OCI-LY7 (cell line): ENCODE measurements at regions not wholly inside any gene's neighbourhood (a gene's known extent, or its start where the extent isn't known, plus 50 kb on each side); places are given as distances from the start of the nearest gene placed in this dataset.

Experiments used
- BruUV-seq: library from RNA; stranded (reverse); fragments of 400-500 nt; replicated peaks from 2 replicates; lab custom pipeline; 2021; lab: Mats Ljungman, UMichigan
- CTCF ChIA-PET: fragments of 300-600 bp; sonication (Branson Sonifier 250); formaldehyde crosslinking; loops from one replicate; lab custom pipeline; 2022; ENCODE audit warnings: antibody characterized with exemption; ENCODE audit not compliant: unreplicated experiment; lab: Charles Lee
- POLR2A ChIA-PET: fragments of 300-600 bp; sonication (Branson Sonifier 250); formaldehyde crosslinking; loops from one replicate; lab custom pipeline; 2022; ENCODE audit warnings: antibody characterized with exemption; lab: Charles Lee
- DNase-seq: peaks from one replicate; pipeline ENCODE4 v3.0.0-alpha.2; 2015; ENCODE audit warnings: low spot score
- H2AFZ ChIP-seq: fragments of 200-600 bp; sonication (generic), shearing (Covaris generic); 2 replicates; pipeline ENCODE4 v1.6.1; 2014; ENCODE audit warnings: mild to moderate bottlenecking, antibody characterized with exemption, low read length, moderate library complexity
- H3K27ac ChIP-seq: fragments of 200-600 bp; sonication (generic); 2 replicates; pipeline ENCODE4 v1.5.1; 2014; ENCODE audit warnings: mixed run types, low read depth, mild to moderate bottlenecking, moderate library complexity, low read length, inconsistent platforms; ENCODE audit not compliant: poor library complexity, severe bottlenecking
- H3K36me3 ChIP-seq: fragments of 200-600 bp; sonication (generic); 2 replicates; pipeline ENCODE4 v1.6.1; 2014; ENCODE audit warnings: mild to moderate bottlenecking, antibody characterized with exemption, low read length, moderate library complexity, mixed read lengths; ENCODE audit not compliant: insufficient read depth
- H3K4me1 ChIP-seq: fragments of 200-600 bp; sonication (generic); 2 replicates; pipeline ENCODE4 v1.5.1; 2014; ENCODE audit warnings: mild to moderate bottlenecking, low read length; ENCODE audit not compliant: insufficient read depth, poor library complexity, severe bottlenecking
- H3K4me2 ChIP-seq: fragments of 200-600 bp; sonication (generic); 2 replicates; pipeline ENCODE4 v1.6.1; 2014; ENCODE audit warnings: mild to moderate bottlenecking, low read length
- H3K4me3 ChIP-seq: fragments of 200-600 bp; sonication (generic); 2 replicates; pipeline ENCODE4 v1.5.1; 2014; ENCODE audit warnings: mild to moderate bottlenecking, low read depth, low read length; ENCODE audit not compliant: poor library complexity, severe bottlenecking
- H3K79me2 ChIP-seq: fragments of 200-600 bp; sonication (generic); 2 replicates; pipeline ENCODE4 v1.6.1; 2016; ENCODE audit warnings: low read depth, mild to moderate bottlenecking, low read length, moderate library complexity, mixed read lengths; ENCODE audit not compliant: insufficient read depth
- H3K9me2 ChIP-seq: fragments of 200-600 bp; sonication (generic); 2 replicates; pipeline ENCODE4 v1.6.1; 2016; ENCODE audit warnings: mild to moderate bottlenecking, low read length, mixed read lengths; ENCODE audit not compliant: insufficient read depth
- H3K9me3 ChIP-seq: fragments of 200-600 bp; sonication (generic); 2 replicates; pipeline ENCODE4 v1.6.1; 2014; ENCODE audit warnings: mild to moderate bottlenecking, mixed run types, low read length, mixed read lengths
- H4K20me1 ChIP-seq: fragments of 200-600 bp; sonication (generic); 2 replicates; pipeline ENCODE4 v1.6.1; 2014; ENCODE audit warnings: mild to moderate bottlenecking, antibody characterized with exemption, low read length, moderate library complexity, mixed read lengths; ENCODE audit not compliant: insufficient read depth
- CTCF ChIP-seq: fragments of 200-600 bp; sonication (generic); conservative IDR thresholded peaks from 2 replicates; pipeline ENCODE4 v1.5.1; 2014; ENCODE audit warnings: mild to moderate bottlenecking, antibody characterized with exemption, low read length, moderate library complexity, mixed read lengths
- EZH2phosphoT487 ChIP-seq: fragments of 200-600 bp; sonication (generic); IDR thresholded peaks from 2 replicates; pipeline ENCODE4 v1.6.1; 2018; ENCODE audit warnings: low read depth, borderline replicate concordance, mild to moderate bottlenecking, mixed run types, antibody characterized with exemption, low read length, moderate library complexity, mixed read lengths
- intact Hi-C: fragments of 100-400 bp; cut with micrococcal nuclease; formaldehyde crosslinking; loops from one replicate; pipeline ENCODE4 v1.10.0; 2022; ENCODE audit not compliant: unreplicated experiment

- no peak for TF ChIP-seq CTCF
- TF ChIP-seq EZH2phosphoT487 = no peak
- H3K9me3 ChIP-seq = no peaks in the 10 kb centered on the region
- no peak overlapping the region for H2AFZ ChIP-seq
- H4K20me1 ChIP-seq = no peaks in the 10 kb centered on the region
- no peaks in the 10 kb centered on the region for H3K9me2 ChIP-seq
- ChIA-PET CTCF (no interaction called here), POLR2A (no interaction called here)
- H3K79me2 ChIP-seq = no peaks in the 10 kb centered on the region
- H3K36me3 ChIP-seq = no peaks in the 10 kb centered on the region
- H3K27ac ChIP-seq = no peak overlapping the region
- no peak for DNase-seq
- no peak overlapping the region for H3K4me2 ChIP-seq
- intact Hi-C loops = loop anchor here (10.0 kb wide), 1 partner anchor 98 kb away; no protein-coding TSS in a partner anchor
- BruUV-seq = no TSS peak
- H3K4me3 ChIP-seq = no peak overlapping the region
- H3K4me1 ChIP-seq = no peaks in the 10 kb centered on the region
Measured at GRCh38 chr1:36606641-36607262, 124.0 kb upstream of the CSF3R start.

GRCh38 chr1:36605942-36606640 is 123.4 kb upstream of the CSF3R start:
- intact Hi-C loops = loop anchor here (10.0 kb wide), 1 partner anchor 99 kb away; no protein-coding TSS in a partner anchor
- Histone ChIP-seq H3K27ac (no peak overlapping the region), H3K9me2 (no peaks in the 10 kb centered on the region), H3K4me3 (no peak overlapping the region), H3K4me2 (no peak overlapping the region), H3K36me3 (no peaks in the 10 kb centered on the region), H2AFZ (no peak overlapping the region), H3K79me2 (no peaks in the 10 kb centered on the region), H3K9me3 (no peaks in the 10 kb centered on the region), H4K20me1 (no peaks in the 10 kb centered on the region), H3K4me1 (no peaks in the 10 kb centered on the region)
- no TSS peak for BruUV-seq
- ChIA-PET POLR2A (no interaction called here), CTCF (no interaction called here)
- no peak for DNase-seq
- TF ChIP-seq CTCF = no peak
- TF ChIP-seq EZH2phosphoT487 = no peak

- no peaks in the 10 kb centered on the region for H3K36me3 ChIP-seq
- no peaks in the 10 kb centered on the region for H3K9me2 ChIP-seq
- H3K9me3 ChIP-seq = no peaks in the 10 kb centered on the region
- no peaks in the 10 kb centered on the region for H3K4me1 ChIP-seq
- H3K4me2 ChIP-seq = no peak overlapping the region
- intact Hi-C loops = loop anchor here (10.0 kb wide), 1 partner anchor 101 kb away; no protein-coding TSS in a partner anchor
- no peaks in the 10 kb centered on the region for H3K79me2 ChIP-seq
- no peak for DNase-seq
- BruUV-seq = no TSS peak
- TF ChIP-seq CTCF (no peak), EZH2phosphoT487 (no peak)
- CTCF ChIA-PET = no interaction called here
- no peak overlapping the region for H2AFZ ChIP-seq
- H3K4me3 ChIP-seq = no peak overlapping the region
- POLR2A ChIA-PET = no interaction called here
- no peak overlapping the region for H3K27ac ChIP-seq
- H4K20me1 ChIP-seq = no peaks in the 10 kb centered on the region
Measured at GRCh38 chr1:36603461-36603860, 120.7 kb upstream of the CSF3R start.
